ENCODE measurements at regions not wholly inside any gene's neighbourhood (a gene's known extent, or its start where the extent isn't known, plus 50 kb on each side); places are given as distances from the start of the nearest gene placed in this dataset.

DNA sequence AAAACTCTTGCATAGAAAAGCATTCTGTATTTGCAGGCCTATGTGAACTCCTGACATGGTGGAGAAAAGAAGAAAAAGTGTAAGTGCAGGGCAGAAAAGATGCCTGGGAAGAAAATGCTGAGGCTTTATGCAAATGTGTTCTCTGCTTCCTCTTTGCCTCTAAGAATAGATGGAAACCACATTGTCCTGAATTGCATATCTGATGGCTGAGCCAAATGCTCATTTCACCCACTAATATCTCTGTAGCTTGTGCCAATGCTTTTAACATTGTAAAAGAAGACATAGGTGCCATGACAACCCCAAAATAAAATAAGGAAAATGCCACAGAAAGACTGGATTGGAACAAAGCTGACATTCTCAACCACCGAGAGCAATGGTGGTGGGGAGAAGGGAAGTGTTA, 307.4 kb downstream of the GRIA2 start:
- no peak for DNase-seq (ENCODE audit: low read depth, low spot score)

DNA sequence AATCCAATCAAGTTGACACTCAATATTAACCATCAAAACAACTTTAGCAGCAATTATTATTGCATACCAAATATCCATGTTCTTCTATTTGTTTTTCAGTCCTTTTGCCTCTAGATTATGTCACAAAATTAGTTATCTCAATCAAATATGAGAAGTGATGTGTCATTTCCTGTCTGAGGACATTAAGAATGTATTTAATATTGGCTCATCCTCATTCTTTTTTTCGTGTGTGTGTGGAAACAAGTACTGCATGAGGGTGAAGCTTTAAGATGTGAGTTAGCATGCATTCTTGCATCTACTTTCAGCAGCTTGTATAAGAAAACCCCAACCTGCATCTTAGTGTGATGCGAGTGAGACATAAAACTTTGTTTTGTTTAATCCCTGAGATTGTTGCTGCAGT, 301.4 kb downstream of the GRIA2 start:
- no peak for DNase-seq (ENCODE audit: low read depth, low spot score)

DNA sequence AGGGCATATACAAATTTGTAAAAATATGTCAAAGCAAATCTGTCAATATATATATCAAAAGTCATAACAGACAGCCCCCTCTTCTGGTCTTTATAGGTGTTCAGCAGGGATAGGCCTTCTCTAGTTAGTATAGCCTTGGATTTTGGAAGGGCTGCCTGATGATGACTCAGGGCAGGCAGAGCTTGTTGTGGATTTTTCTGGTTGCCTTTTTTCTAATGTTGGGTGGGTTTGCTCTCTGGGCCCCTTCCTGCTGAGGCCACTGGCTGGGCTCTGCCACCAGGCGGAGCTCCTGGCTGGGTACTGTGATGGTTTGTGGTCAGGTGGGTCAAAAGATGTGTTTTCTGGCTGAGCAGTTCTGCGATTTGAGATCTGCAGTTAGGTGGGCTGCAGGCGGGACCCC, 294.2 kb downstream of the GRIA2 start:
- no peak for DNase-seq (ENCODE audit: low read depth, low spot score)

DNA sequence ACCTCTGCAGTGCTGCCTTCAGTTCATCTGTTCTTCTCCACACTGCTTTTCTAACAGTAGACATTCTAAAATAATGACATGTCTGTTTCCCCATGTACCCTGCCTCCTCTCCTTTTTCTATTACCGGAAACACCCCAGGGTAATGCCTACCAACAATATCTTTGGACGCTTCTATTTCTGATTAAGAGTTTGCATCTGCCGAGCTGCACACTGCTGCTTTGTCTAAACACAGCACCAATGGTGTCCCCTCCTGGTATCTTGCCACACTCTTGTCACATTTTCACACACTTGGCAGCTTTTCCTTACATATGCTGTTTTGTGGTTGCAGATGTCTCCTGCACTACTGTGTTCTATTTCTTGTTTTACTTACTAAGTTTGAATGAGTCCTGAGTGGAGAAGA, 288.8 kb downstream of the GRIA2 start:
- no peak for DNase-seq (ENCODE audit: low read depth, low spot score)

DNA sequence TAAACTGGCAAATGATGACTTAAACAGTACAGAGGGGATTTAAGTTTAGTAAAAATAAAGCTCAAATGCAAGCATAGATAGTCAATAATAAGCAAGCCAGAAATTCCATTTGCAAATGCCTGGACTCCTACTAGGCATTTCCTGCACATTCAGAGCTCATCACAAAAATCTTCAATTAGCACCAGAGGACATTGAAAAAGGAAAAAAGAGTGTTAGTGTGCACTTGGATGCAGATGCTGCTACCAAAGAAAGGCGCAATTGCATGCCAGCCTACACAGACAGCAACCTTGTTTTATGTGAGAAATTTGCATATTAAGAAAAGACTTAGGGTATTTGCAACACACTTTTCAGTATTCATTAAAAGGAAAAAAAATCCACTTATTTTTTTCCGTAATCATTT, 282.1 kb downstream of the GRIA2 start:
- DNase-seq (ENCODE audit: low read depth, low spot score) = no peak

DNA sequence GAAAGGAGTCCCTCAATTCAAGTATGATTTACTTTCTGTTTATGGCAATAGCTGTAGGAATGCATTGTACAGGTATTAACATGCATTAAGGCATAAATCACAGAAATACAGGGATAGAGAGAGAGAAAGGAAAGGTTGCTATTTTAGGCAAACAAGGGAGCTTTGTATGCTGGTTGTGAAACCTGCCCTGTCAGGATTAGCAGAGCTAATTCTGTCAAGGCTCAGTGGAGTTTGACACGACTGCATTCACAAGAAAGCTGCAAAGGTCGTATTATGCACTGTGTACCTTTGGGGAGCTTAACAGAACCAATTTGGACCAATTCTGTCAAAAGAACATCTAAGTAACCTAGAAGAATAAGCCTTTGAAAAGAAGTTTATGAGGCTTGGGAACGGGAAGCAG, 239.3 kb downstream of the GRIA2 start:
- no peak for DNase-seq (ENCODE audit: low read depth, low spot score)

DNA sequence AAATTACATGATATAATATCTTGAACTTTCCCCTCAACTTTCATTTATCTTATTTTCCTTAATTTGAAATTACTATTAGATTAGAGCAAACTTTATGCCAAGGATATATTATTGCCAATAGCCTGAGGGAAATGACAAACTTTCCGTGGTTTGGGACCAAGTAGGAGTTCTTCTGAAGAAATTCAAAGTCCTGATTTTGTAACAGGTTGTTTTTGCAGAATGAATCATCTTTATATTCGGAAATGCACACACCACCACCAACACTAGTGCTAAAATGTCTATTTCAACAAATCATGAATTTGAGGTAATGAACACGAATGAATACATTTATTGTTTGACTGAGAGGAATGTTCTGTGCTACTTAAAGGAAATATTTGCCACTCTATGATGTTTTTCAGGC, 226.7 kb downstream of the GRIA2 start:
- no peak for DNase-seq (ENCODE audit: low read depth, low spot score)

DNA sequence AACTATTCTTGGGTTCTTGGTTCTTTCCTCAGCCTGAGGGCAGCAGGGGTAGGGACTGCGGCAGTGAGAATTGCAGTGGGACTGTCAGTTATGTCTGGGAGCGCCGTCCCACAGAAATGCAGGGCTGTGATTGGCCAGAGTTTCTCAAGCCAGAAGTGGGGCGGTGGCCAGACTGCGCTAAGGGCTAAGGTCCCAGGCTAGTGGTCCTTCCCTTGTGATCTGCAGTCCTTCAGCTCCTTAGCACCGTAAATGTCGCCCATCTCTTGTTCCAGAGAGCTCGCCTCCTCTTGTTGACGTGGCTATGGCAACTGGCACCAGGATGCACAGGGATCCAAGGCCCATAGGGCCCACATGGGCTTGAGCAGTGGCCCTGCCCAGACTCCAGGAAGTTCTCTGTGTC, 223.5 kb downstream of the GRIA2 start:
- DNase-seq (ENCODE audit: low read depth, low spot score) = no peak

DNA sequence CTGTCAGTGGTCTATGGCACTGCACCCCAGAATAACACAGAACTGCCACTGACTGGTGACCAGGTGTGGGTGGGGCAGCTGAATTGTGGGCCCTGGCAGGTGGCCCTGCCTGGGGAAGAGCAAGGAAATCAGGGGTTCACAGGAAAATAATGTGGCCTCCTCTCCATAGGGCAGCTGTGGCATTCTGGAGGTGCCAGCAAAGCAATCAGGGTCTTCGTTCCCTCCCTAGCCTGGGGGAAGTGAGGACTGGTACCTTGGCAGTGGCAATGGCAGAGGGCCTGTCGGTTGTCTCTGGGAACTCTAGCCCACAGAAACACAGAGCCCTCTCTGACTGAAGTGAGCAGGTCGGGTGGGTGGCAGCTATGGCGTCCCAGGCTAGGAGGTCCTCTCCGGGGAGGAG, 223.0 kb downstream of the GRIA2 start:
- no peak for DNase-seq (ENCODE audit: low read depth, low spot score)

DNA sequence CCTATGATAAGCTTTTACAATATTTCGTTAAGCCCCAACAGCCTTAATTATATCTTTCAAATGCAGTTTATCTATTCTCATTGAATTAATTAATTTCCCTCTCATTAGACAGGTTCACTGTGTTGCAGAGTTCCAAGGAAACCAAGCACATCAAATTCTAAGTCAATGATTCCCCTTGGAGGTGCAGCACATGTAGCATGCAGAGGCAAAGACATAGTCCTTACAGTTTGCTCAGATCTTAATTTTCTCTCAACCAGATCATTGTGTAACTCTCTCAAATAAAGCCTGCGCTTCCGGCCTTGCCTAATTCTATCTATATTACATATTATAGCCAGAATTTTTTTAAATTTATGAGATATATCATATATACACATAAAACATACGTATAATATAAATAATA, 205.4 kb downstream of the GRIA2 start:
- no peak for DNase-seq (ENCODE audit: low read depth, low spot score)

DNA sequence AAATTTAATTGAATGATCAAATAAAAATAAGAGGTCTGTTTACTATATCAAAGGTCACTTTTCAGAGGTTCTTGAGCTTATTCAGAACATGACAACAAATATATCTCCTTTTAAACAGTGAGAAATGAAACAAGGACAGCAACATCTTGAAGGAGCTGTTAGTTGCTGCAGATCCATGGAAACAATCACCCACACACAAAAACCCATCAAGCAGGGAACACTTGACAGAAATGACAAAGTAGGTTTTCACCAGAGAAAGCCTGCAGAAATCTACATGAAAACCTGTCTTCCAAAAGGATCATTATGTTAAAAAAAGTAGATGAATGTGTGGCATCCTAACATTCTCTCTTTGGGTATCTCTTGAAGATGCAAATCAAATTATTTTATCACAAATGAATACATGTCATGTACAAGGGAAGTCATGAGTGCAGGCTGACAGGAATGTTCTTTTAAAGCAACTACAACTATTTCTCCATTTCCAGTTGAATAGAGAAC, 203.0 kb downstream of the GRIA2 start:
- DNase-seq (ENCODE audit: low read depth, low spot score) = no peak

DNA sequence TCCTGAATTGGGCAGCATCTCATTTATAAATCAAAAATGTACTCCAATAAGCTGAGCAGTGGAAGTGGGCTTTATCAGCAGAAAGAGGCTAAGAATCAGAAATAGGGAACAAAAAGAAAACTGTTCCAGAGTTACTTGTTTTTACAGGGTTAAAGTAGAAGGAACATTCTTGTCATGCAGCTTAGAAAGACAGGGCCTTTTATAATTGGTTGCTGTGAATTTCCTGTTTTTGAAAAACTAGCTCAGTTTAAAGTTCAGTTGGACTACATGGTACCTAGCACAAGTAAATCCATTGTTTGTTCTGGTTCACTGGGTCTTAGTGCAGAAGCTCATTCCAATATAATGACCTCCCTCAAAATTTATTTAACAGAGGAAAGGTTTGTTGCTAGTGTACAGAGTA, 200.8 kb downstream of the GRIA2 start:
- no peak for DNase-seq (ENCODE audit: low read depth, low spot score)
